Panc1 (cell line): ENCODE measurements at regions not wholly inside any gene's neighbourhood (a gene's known extent, or its start where the extent isn't known, plus 50 kb on each side); places are given as distances from the start of the nearest gene placed in this dataset.

ENCODE experiments used
- ATAC-seq: fragments of 200-7000 bp; cut with Tn5 transposase; 2 replicates; pipeline ENCODE4 v1.9.1; 2020; ENCODE audit warnings: mild to moderate bottlenecking, moderate library complexity
- BruUV-seq: library from RNA; stranded (reverse); fragments of 400-500 nt; replicated peaks from 2 replicates; lab custom pipeline; 2021; lab: Mats Ljungman, UMichigan
- CTCF ChIA-PET: fragments of 300-600 bp; sonication (Branson Sonifier 250); formaldehyde crosslinking; loops from one replicate; lab custom pipeline; 2022; ENCODE audit warnings: antibody characterized with exemption; lab: Charles Lee
- POLR2A ChIA-PET: fragments of 300-600 bp; sonication (Branson Sonifier 250); formaldehyde crosslinking; loops from one replicate; lab custom pipeline; 2022; ENCODE audit warnings: antibody characterized with exemption; lab: Charles Lee
- DNase-seq: peaks from one replicate; pipeline ENCODE4 v3.0.0-alpha.2; 2010; ENCODE audit warnings: low read depth, low spot score
- H3K27ac ChIP-seq: 2 replicates; pipeline ENCODE4 v1.5.1; 2011; ENCODE audit warnings: mild to moderate bottlenecking, low read length, inconsistent platforms
- H3K27me3 ChIP-seq: fragments of 200-500 bp; sonication (Bioruptor generic); 2 replicates; pipeline ENCODE4 v1.6.0; 2014; ENCODE audit warnings: low read length, inconsistent platforms; ENCODE audit not compliant: control insufficient read depth, insufficient read depth
- H3K36me3 ChIP-seq: fragments of 200-500 bp; sonication (Bioruptor generic); 2 replicates; pipeline ENCODE4 v1.5.1; 2014; ENCODE audit warnings: inconsistent platforms, mild to moderate bottlenecking, low read length, moderate library complexity; ENCODE audit not compliant: control insufficient read depth, insufficient read depth
- H3K4me1 ChIP-seq: 2 replicates; pipeline ENCODE4 v1.5.1; 2011; ENCODE audit warnings: inconsistent platforms, mild to moderate bottlenecking, low read length, moderate library complexity; ENCODE audit not compliant: control insufficient read depth, insufficient read depth
- H3K4me3 ChIP-seq, 2 experiments: 2 replicates each; pipeline ENCODE4 v1.5.1; 2011 to 2012; ENCODE audit warnings: low read depth in 2 of 2, low read length in 2 of 2, mild to moderate bottlenecking in 2 of 2, inconsistent platforms in 1 of 2, moderate library complexity in 1 of 2
- H3K9me3 ChIP-seq: fragments of 200-500 bp; sonication (Bioruptor generic); 2 replicates; pipeline ENCODE4 v1.5.1; 2014; ENCODE audit warnings: low read depth, mild to moderate bottlenecking, inconsistent platforms, low read length, moderate library complexity; ENCODE audit not compliant: control insufficient read depth, insufficient read depth
- CTCF ChIP-seq: fragments of 450-650 bp; IDR thresholded peaks from 2 replicates; pipeline ENCODE4 v1.5.1; 2017; ENCODE audit warnings: mild to moderate bottlenecking
- POLR2AphosphoS5 ChIP-seq: IDR thresholded peaks from 2 replicates; pipeline ENCODE4 v1.6.1; 2012; ENCODE audit warnings: mild to moderate bottlenecking, low read depth, low read length, moderate library complexity
- REST ChIP-seq, 2 experiments: IDR thresholded peaks; 2 replicates each; pipeline ENCODE4 v1.6.1; 2011 to 2012; ENCODE audit warnings: low read depth in 2 of 2, control low read depth in 1 of 2, low read length in 1 of 2, mild to moderate bottlenecking in 1 of 2, moderate library complexity in 1 of 2; ENCODE audit not compliant: insufficient read depth in 1 of 2
- SIN3A ChIP-seq: IDR thresholded peaks from 2 replicates; pipeline ENCODE4 v1.6.1; 2012; ENCODE audit warnings: low read depth, mild to moderate bottlenecking, low read length, moderate library complexity, borderline replicate concordance; ENCODE audit not compliant: insufficient read depth
- TCF7L2 ChIP-seq: IDR thresholded peaks from 2 replicates; pipeline ENCODE4 v1.6.1; 2011; ENCODE audit warnings: mild to moderate bottlenecking, low read depth, low read length, inconsistent platforms
- in situ Hi-C: cut with HindIII; loops from 2 replicates; pipeline ENCODE4 v1.10.0; 2016; ENCODE audit warnings: low sequenced_read_pairs, low pct_unique_long_range_greater_than_20kb
- intact Hi-C: fragments of 100-400 bp; cut with micrococcal nuclease; formaldehyde crosslinking; loops from one replicate; pipeline ENCODE4 v1.10.0; 2022; ENCODE audit not compliant: unreplicated experiment

GRCh38 chr4:44859477-44859876 is 133.1 kb upstream of the GNPDA2 start:
- Histone ChIP-seq H3K4me3 (no peak overlapping the region), H3K27me3 (no peaks in the 10 kb centered on the region), H3K27ac (no peak overlapping the region), H3K36me3 (no peaks in the 10 kb centered on the region), H3K4me1 (no peaks in the 10 kb centered on the region), H3K9me3 (no peaks in the 10 kb centered on the region)
- DNase-seq (no peak), ATAC-seq (no peak)
- in situ Hi-C loops: no loop called here
- ChIA-PET POLR2A (no interaction called here), CTCF (no interaction called here)
- TF ChIP-seq TCF7L2: no peak
- TF ChIP-seq SIN3A: no peak
- TF ChIP-seq CTCF: no peak
- TF ChIP-seq REST (IDR thresholded peaks at IDR 0.05; ENCODE audit: insufficient read depth in 1 of 2, low read depth in 2 of 2, low read length in 1 of 2): no peak
- no peak for TF ChIP-seq POLR2AphosphoS5
- no TSS peak for BruUV-seq
- intact Hi-C loops: no loop called here

- Histone ChIP-seq H3K27ac (no peak overlapping the region), H3K4me3 (no peak overlapping the region), H3K27me3 (no peaks in the 10 kb centered on the region), H3K36me3 (no peaks in the 10 kb centered on the region), H3K4me1 (no peaks in the 10 kb centered on the region), H3K9me3 (no peaks in the 10 kb centered on the region)
- ATAC-seq (no peak), DNase-seq (no peak)
- ChIA-PET POLR2A (no interaction called here), CTCF (no interaction called here)
- no peak for TF ChIP-seq CTCF
- TF ChIP-seq REST (IDR thresholded peaks at IDR 0.05; ENCODE audit: insufficient read depth in 1 of 2, low read depth in 2 of 2, low read length in 1 of 2): no peak
- TF ChIP-seq TCF7L2: no peak
- TF ChIP-seq SIN3A: no peak
- BruUV-seq: no TSS peak
- in situ Hi-C loops (no loop called here), intact Hi-C loops (no loop called here)
Measured at GRCh38 chr4:44848466-44848865, 122.1 kb upstream of the GNPDA2 start.
